ENCODE measurements at regions not wholly inside any gene's neighbourhood (a gene's known extent, or its start where the extent isn't known, plus 50 kb on each side); places are given as distances from the start of the nearest gene placed in this dataset.

- no peak for DNase-seq (ENCODE audit: low spot score)
- intact Hi-C loops (cut with DNase I), result no loop called here
Observed at GRCh38 chr10:7030134-7030855, 380.5 kb downstream of the SFMBT2 start.

GRCh38 chr10:7029672-7030071 is 381.2 kb downstream of the SFMBT2 start:
- DNase-seq (ENCODE audit: low spot score), result no peak
- intact Hi-C loops (cut with DNase I), result no loop called here

GRCh38 chr10:7028809-7029166 is 382.0 kb downstream of the SFMBT2 start:
- intact Hi-C loops (cut with DNase I), result no loop called here
- no peak for DNase-seq (ENCODE audit: low spot score)

- intact Hi-C loops (cut with DNase I), result no loop called here
- no peak for DNase-seq (ENCODE audit: low spot score)
Observed at GRCh38 chr10:7027913-7028808, 382.7 kb downstream of the SFMBT2 start.

GRCh38 chr10:7027237-7027912 is 383.5 kb downstream of the SFMBT2 start:
- intact Hi-C loops (cut with DNase I), result no loop called here
- DNase-seq (ENCODE audit: low spot score), result no peak

GRCh38 chr10:7026818-7027217 is 384.0 kb downstream of the SFMBT2 start:
- intact Hi-C loops (cut with DNase I), result no loop called here
- DNase-seq (ENCODE audit: low spot score), result no peak

GRCh38 chr10:7025296-7025695 is 385.5 kb downstream of the SFMBT2 start:
- intact Hi-C loops (cut with DNase I), result no loop called here
- no peak for DNase-seq (ENCODE audit: low spot score)

- DNase-seq (ENCODE audit: low spot score), result no peak
- intact Hi-C loops (cut with DNase I), result no loop called here
Observed at GRCh38 chr10:7015457-7015856, 395.4 kb downstream of the SFMBT2 start.

- no peak for DNase-seq (ENCODE audit: low spot score)
- intact Hi-C loops (cut with DNase I), result no loop called here
Observed at GRCh38 chr10:7014721-7015120, 396.1 kb downstream of the SFMBT2 start.

- intact Hi-C loops (cut with DNase I), result no loop called here
- no peak for DNase-seq (ENCODE audit: low spot score)
Observed at GRCh38 chr10:7011994-7012393, 398.8 kb downstream of the SFMBT2 start.

- intact Hi-C loops (cut with DNase I), result no loop called here
- no peak for DNase-seq (ENCODE audit: low spot score)
Observed at GRCh38 chr10:7008645-7009044, 402.2 kb downstream of the SFMBT2 start.

GRCh38 chr10:7007600-7008190 is 403.1 kb downstream of the SFMBT2 start:
- DNase-seq (ENCODE audit: low spot score), result no peak
- intact Hi-C loops (cut with DNase I), result no loop called here

GRCh38 chr10:7006566-7006965 is 404.3 kb downstream of the SFMBT2 start:
- no peak for DNase-seq (ENCODE audit: low spot score)

GRCh38 chr10:7003831-7004395 is 406.9 kb downstream of the SFMBT2 start:
- intact Hi-C loops (cut with DNase I), result no loop called here
- DNase-seq (ENCODE audit: low spot score), result no peak

More at GRCh38 chr10:7006566-7006965, 404.3 kb downstream of the SFMBT2 start:
- intact Hi-C loops (cut with DNase I), result no loop called here

GRCh38 chr10:7000061-7000460 is 410.8 kb downstream of the SFMBT2 start:
- no peak for DNase-seq (ENCODE audit: low spot score)
- intact Hi-C loops (cut with DNase I), result no loop called here

- intact Hi-C loops (cut with DNase I), result no loop called here
Observed at GRCh38 chr10:6999232-6999925, 411.5 kb downstream of the SFMBT2 start.

GRCh38 chr10:6997509-6997908 is 413.3 kb downstream of the SFMBT2 start:
- intact Hi-C loops (cut with DNase I), result no loop called here
- no peak for DNase-seq (ENCODE audit: low spot score)

More at GRCh38 chr10:6999232-6999925, 411.5 kb downstream of the SFMBT2 start:
- no peak for DNase-seq (ENCODE audit: low spot score)

- intact Hi-C loops (cut with DNase I), result no loop called here
- DNase-seq (ENCODE audit: low spot score), result no peak
Observed at GRCh38 chr10:6996431-6996830, 414.4 kb downstream of the SFMBT2 start.

GRCh38 chr10:6995831-6996230 is 415.0 kb downstream of the SFMBT2 start:
- no peak for DNase-seq (ENCODE audit: low spot score)
- intact Hi-C loops (cut with DNase I), result no loop called here
